Epithelial cell of proximal tubule (primary cell): ENCODE measurements at regions not wholly inside any gene's neighbourhood (a gene's known extent, or its start where the extent isn't known, plus 50 kb on each side); places are given as distances from the start of the nearest gene placed in this dataset.

Experiments used
- DNase-seq: peaks from one replicate; pipeline ENCODE4 v3.0.0-alpha.2; 2011; ENCODE audit warnings: low read depth
- H3K4me3 ChIP-seq: 2 replicates; pipeline ENCODE4 v1.5.1; 2011; ENCODE audit warnings: low read depth, mild to moderate bottlenecking, low read length
- CTCF ChIP-seq: conservative IDR thresholded peaks from 2 replicates; pipeline ENCODE4 v1.5.1; 2012; ENCODE audit warnings: low read depth, mild to moderate bottlenecking, low read length

- no peak for TF ChIP-seq CTCF
- DNase-seq, result no peak
- H3K4me3 ChIP-seq, result no peak overlapping the region
Measured at GRCh38 chr15:58247855-58248842, 110.0 kb downstream of the AQP9 start.

GRCh38 chr15:58249646-58250312 is 111.6 kb downstream of the AQP9 start:
- H3K4me3 ChIP-seq, result no peak overlapping the region
- DNase-seq, result no peak
- TF ChIP-seq CTCF, result no peak

GRCh38 chr15:58252586-58253323 is 114.6 kb downstream of the AQP9 start:
- TF ChIP-seq CTCF, result no peak
- no peak for DNase-seq
- no peak overlapping the region for H3K4me3 ChIP-seq

GRCh38 chr15:58257776-58258325 is 119.7 kb downstream of the AQP9 start:
- H3K4me3 ChIP-seq, result no peak overlapping the region
- TF ChIP-seq CTCF, result no peak
- DNase-seq, result no peak

- H3K4me3 ChIP-seq, result no peak overlapping the region
- TF ChIP-seq CTCF, result no peak
- DNase-seq, result no peak
Measured at GRCh38 chr15:58258501-58259292, 120.5 kb downstream of the AQP9 start.

GRCh38 chr15:58260205-58260724 is 122.1 kb downstream of the AQP9 start:
- no peak overlapping the region for H3K4me3 ChIP-seq
- no peak for DNase-seq
- TF ChIP-seq CTCF, result no peak
